WERI-Rb-1 (cell line): ENCODE measurements at regions not wholly inside any gene's neighbourhood (a gene's known extent, or its start where the extent isn't known, plus 50 kb on each side); places are given as distances from the start of the nearest gene placed in this dataset.

Experiments
- DNase-seq: peaks from one replicate; pipeline ENCODE4 v3.0.0-alpha.2; 2020
- H3K27ac ChIP-seq: fragments of 250-450 bp; sonication (Bioruptor Pico); 2 replicates; pipeline ENCODE4 v1.5.1; 2020; ENCODE audit warnings: mild to moderate bottlenecking, moderate library complexity
- H3K27me3 ChIP-seq: fragments of 250-450 bp; sonication (Bioruptor Pico); 2 replicates; pipeline ENCODE4 v1.5.1; 2021; ENCODE audit warnings: mild to moderate bottlenecking, low read depth, moderate library complexity; ENCODE audit not compliant: insufficient read depth, severe bottlenecking
- H3K36me3 ChIP-seq: fragments of 250-450 bp; sonication (Bioruptor Pico); 2 replicates; pipeline ENCODE4 v1.5.1; 2020; ENCODE audit warnings: mild to moderate bottlenecking, moderate library complexity
- H3K4me3 ChIP-seq: 2 replicates; pipeline ENCODE4 v1.5.1; 2011; ENCODE audit warnings: low read depth, mild to moderate bottlenecking, control low read depth, low read length
- H3K9me3 ChIP-seq: fragments of 250-450 bp; sonication (Bioruptor Pico); 2 replicates; pipeline ENCODE4 v1.5.1; 2021; ENCODE audit warnings: mild to moderate bottlenecking, moderate library complexity; ENCODE audit not compliant: severe bottlenecking
- TF ChIP-seq, protein P1 (sequence below): IDR thresholded peaks from 2 replicates; pipeline ENCODE4 v1.5.1; 2011; ENCODE audit warnings: low read depth, mild to moderate bottlenecking, control low read depth, inconsistent platforms, low read length

GRCh38 chr4:35591035-35591434 lies 653.3 kb downstream of the ARAP2 start:
- no peak overlapping the region for H3K27ac ChIP-seq
- H3K36me3 ChIP-seq = no peaks in the 10 kb centered on the region
- no peak for DNase-seq
- TF ChIP-seq, protein P1, sequence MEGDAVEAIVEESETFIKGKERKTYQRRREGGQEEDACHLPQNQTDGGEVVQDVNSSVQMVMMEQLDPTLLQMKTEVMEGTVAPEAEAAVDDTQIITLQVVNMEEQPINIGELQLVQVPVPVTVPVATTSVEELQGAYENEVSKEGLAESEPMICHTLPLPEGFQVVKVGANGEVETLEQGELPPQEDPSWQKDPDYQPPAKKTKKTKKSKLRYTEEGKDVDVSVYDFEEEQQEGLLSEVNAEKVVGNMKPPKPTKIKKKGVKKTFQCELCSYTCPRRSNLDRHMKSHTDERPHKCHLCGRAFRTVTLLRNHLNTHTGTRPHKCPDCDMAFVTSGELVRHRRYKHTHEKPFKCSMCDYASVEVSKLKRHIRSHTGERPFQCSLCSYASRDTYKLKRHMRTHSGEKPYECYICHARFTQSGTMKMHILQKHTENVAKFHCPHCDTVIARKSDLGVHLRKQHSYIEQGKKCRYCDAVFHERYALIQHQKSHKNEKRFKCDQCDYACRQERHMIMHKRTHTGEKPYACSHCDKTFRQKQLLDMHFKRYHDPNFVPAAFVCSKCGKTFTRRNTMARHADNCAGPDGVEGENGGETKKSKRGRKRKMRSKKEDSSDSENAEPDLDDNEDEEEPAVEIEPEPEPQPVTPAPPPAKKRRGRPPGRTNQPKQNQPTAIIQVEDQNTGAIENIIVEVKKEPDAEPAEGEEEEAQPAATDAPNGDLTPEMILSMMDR = no peak
- H3K4me3 ChIP-seq = no peak overlapping the region
- no peaks in the 10 kb centered on the region for H3K27me3 ChIP-seq
- no peaks in the 10 kb centered on the region for H3K9me3 ChIP-seq

DNA sequence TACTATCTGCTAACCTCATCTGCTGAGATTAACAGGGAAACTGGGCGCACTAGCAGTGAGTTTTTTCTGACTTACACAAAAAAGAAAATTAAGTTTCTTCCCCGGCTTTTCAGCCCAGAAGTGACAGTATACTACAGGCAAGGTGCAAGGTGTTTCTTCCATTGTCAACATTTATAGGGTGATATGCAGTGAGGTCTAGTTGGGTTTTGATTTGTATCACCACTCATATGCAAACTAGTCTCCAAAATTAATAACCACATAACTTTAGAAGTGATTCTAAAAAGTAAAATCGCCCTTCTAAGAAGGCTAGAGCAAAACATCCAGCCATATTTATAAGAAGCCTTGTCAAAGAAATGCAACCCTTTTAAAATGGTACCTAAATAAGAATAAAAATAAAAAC lies 640.1 kb downstream of the ARAP2 start:
- H3K27me3 ChIP-seq = no peaks in the 10 kb centered on the region
- DNase-seq = no peak
- H3K36me3 ChIP-seq = no peaks in the 10 kb centered on the region

GRCh38 chr4:35604724-35605123 lies 639.6 kb downstream of the ARAP2 start:
- H3K4me3 ChIP-seq = no peak overlapping the region
- H3K27ac ChIP-seq = no peak overlapping the region
- no peaks in the 10 kb centered on the region for H3K36me3 ChIP-seq

More for the DNA sequence above, 640.1 kb downstream of the ARAP2 start:
- TF ChIP-seq, protein P1 = no peak
- no peak overlapping the region for H3K4me3 ChIP-seq
- no peaks in the 10 kb centered on the region for H3K9me3 ChIP-seq
- H3K27ac ChIP-seq = no peak overlapping the region

DNA sequence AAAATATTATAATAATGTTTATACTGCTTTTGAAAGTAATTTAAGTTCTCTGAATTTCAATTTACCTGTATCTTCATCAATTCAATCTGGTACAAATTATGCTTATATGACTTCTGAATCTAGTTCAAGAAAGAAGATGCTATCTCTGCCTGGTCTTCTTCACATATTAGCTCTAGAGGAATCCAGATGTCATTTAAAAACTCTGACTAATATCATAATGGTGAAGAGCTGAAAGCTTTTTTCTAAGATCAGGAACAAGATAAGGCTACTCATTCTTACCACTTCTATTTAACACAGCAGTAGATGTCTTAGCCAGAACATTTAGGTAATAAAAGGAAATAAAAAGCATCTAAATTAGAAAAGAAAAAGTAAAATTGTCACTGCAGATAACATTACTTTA lies 636.1 kb downstream of the ARAP2 start:
- H3K27ac ChIP-seq = no peak overlapping the region
- no peak for DNase-seq
- no peaks in the 10 kb centered on the region for H3K9me3 ChIP-seq
- H3K4me3 ChIP-seq = no peak overlapping the region
- no peaks in the 10 kb centered on the region for H3K36me3 ChIP-seq
- H3K27me3 ChIP-seq = no peaks in the 10 kb centered on the region
- TF ChIP-seq, protein P1 = no peak

More at GRCh38 chr4:35604724-35605123, 639.6 kb downstream of the ARAP2 start:
- DNase-seq = no peak
- H3K27me3 ChIP-seq = no peaks in the 10 kb centered on the region
- TF ChIP-seq, protein P1 = no peak
- no peaks in the 10 kb centered on the region for H3K9me3 ChIP-seq

DNA sequence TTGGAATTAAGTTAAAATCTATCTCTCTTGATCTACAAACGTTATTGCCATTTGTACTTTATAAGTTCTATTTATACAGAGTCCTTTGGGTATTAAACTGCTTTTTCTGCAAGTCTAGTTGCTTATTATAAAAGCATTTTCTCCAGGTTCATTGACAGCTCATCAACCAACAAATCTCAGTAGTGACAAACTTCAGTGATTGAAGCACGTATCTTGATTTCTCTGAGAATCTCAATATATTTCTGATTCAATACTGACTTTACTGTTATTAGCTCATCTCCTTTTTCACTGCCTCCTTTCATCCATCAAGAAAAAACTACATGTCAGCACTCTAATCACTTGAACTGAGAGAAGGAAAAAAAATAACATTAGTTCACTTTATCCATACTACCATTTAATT lies 630.2 kb downstream of the ARAP2 start:
- H3K27me3 ChIP-seq = no peaks in the 10 kb centered on the region
- H3K36me3 ChIP-seq = no peaks in the 10 kb centered on the region
- no peak overlapping the region for H3K4me3 ChIP-seq
- no peaks in the 10 kb centered on the region for H3K9me3 ChIP-seq
- TF ChIP-seq, protein P1 = no peak
- no peak overlapping the region for H3K27ac ChIP-seq
- no peak for DNase-seq

GRCh38 chr4:35639929-35640328 lies 604.4 kb downstream of the ARAP2 start:
- TF ChIP-seq, protein P1 = no peak
- Histone ChIP-seq H3K9me3 (peaks cover 4% of the 10 kb centered on the region), H3K4me3 (no peak overlapping the region), H3K36me3 (no peaks in the 10 kb centered on the region), H3K27me3 (no peaks in the 10 kb centered on the region), H3K27ac (no peak overlapping the region)
- DNase-seq = no peak
